GM23248 (cell line): ENCODE measurements at regions not wholly inside any gene's neighbourhood (a gene's known extent, or its start where the extent isn't known, plus 50 kb on each side); places are given as distances from the start of the nearest gene placed in this dataset.

ENCODE experiments used
- EZH2 ChIP-seq: fragments of 200-600 bp; sonication (generic); IDR thresholded peaks from 2 replicates; pipeline ENCODE4 v1.6.1; 2018; ENCODE audit warnings: antibody characterized with exemption, mild to moderate bottlenecking; ENCODE audit not compliant: insufficient read depth, poor library complexity, severe bottlenecking
- EZH2phosphoT487 ChIP-seq: fragments of 200-600 bp; sonication (generic); IDR thresholded peaks from 2 replicates; pipeline ENCODE4 v1.6.1; 2018; ENCODE audit warnings: antibody characterized with exemption, moderate library complexity, mild to moderate bottlenecking, low read depth; ENCODE audit not compliant: insufficient read depth

DNA sequence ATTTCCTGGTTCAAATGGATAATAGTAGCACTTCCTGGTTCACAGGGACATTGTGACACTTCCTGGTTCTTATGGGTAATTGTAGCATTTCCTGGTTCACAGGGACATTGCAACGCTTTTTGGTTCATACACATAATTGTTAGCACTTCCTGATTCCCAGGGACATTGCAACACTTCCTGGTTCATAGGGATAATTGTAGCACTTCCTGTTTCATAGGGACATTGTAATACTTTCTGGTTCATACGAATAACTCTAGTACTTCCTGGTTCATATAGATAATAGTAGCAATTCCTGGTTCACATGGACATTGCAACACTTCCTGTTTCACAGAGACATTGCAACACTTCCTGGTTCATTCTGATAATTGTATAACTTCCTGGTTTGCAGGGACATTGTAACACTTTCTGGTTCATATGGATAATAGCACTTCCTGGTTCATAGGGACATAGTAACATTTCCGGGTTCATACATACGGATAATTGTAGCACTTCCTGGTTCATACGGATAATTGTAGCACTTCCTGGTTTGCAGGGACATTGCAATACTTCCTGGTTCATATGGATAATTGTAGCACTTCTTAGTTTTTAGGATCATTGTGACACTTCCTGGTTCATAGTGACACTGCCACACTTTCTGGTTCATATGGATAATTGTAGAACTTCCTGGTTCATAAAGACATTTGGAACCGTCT, 61.6 kb upstream of the CD99 start:
- no peak for TF ChIP-seq EZH2
- no peak for TF ChIP-seq EZH2phosphoT487
